ENCODE measurements at regions not wholly inside any gene's neighbourhood (a gene's known extent, or its start where the extent isn't known, plus 50 kb on each side); places are given as distances from the start of the nearest gene placed in this dataset.
A peak's percentile ranks its signal among the peaks of the same experiment; 100 is the strongest.

DNA sequence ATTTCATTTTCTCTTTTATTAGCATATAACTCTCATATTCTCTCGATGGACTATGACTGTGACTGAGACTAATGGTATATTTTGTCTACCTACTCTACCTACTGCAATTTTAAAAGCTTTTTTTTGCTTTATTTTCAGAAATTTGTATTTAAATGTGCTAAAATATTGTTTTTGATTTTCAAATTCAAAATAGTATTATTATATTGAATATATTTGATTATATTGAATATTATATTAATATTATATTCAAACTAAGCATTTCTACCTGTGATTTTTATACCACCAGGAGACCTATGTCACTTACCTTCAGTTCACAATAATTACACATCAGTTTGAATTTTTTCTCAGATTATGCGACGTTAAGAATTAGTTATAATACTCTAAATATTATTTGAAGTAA, 700.5 kb upstream of the RGMB start:
- no peak for DNase-seq

GRCh38 chr5:98076501-98076900, 697.0 kb upstream of the RGMB start:
- DNase-seq: no peak

- DNase-seq: no peak
These were observed 687.9 kb upstream of the RGMB start for GRCh38 chr5:98085593-98085992.

DNA sequence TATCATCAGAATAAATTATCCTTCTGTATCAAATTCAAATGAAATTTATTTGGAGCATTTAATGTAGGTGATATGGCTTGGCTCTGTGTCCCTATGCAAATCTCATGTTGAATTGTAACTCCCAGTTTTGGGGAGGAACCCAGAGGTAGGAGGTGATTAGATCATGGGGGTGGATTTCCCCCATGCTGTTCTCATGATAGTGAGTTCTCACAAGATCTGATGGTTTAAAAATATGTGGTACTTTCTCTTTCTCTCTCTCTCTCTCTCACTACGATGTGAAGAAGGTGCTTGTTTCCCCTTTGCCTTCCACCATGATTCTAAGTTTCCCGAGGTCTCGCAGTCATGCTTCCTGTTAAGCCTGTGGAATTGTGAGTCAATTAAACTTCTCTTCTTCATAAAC, 678.4 kb upstream of the RGMB start:
- DNase-seq: no peak

DNA sequence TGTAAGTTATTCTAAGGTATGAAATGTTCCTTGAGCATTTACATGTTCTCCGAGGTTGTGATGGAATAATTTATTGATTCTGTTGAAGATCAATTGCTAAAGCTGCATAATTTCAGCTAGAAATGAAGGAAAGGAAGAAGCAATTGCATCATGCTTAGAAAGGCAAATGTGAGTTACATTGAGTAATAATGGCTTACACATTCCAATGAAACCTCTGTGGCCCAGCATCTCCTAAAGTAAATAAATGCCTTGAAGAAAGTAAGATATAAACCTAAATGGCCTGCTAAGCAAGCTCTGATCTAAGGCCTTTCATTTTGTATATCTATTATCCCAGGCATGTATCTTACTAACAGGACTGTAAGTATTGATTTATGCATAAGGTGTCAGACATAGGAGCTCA, 677.3 kb upstream of the RGMB start:
- peak; percentile 79 for DNase-seq

DNA sequence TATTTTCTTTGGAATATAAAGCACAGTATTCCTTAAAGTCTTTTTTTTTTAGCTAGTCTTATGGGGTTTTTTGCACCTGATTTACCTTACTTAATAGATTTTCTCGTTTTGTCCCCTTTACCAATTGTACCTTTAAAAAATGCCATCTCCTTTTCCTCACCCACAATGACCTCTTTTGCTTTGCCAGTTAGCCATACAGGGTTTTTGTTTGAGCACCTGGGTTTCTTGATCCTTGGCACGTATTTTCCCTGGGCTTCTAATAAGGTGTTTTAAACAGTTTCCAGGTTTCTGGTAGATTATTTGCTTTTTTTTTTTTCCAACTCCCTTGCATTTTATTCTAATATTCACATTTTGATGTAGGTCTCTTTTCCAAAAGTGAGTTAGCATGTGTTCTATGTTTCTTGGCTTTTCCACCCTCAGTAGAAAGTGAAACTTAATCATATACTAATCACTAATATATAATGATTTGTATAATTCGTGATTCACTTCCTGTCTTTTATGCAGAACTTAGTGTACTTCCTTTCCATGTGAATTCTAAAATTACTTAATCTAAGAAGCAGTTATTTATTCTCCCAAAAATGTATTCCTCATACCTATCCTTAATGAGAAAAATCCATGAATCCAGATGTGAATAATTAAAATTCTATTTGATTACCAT, 673.9 kb upstream of the RGMB start:
- no peak for DNase-seq

DNA sequence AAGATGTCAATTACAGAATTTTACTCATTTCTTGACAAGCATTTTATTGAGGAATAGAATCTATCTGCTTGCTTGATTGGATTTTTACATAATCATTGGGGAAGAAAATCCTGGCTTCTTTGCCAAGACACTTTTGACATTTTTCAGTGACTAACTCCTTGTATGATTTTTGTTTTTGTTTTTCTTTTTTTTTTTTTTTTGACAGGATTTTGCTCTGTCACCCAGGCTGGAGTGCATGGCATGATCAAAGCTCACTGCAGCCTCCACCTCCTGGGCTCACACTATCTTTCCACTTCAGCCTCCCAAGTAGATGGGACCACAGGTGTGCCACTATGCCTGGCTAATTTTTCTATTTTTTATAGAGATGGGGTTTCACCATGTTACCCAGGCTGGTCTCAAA, 672.3 kb upstream of the RGMB start:
- no peak for DNase-seq

- peak; percentile 64 for DNase-seq
These were observed 670.5 kb upstream of the RGMB start for GRCh38 chr5:98102936-98103335.

GRCh38 chr5:98103807-98104206, 669.7 kb upstream of the RGMB start:
- DNase-seq: no peak

GRCh38 chr5:98104454-98105188, 668.8 kb upstream of the RGMB start:
- no peak for DNase-seq

DNA sequence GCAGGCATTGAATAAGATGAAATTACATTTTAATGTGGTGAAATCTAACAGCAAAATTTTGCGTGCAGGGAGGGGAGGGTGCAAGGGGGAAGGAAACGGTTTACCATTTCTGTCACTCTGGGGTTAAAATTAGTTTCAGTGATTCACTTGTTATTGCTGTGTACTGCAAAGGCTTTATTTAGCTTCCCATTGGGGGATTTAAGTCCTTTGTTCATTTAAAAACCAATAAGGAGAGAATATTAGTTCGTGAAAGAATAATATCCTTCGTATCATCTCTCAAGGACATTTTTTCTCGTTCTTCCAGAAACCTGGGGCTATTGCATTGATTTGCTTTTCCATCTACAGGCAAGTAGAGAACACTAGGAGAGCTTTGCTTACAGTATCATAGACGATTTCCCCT, 667.8 kb upstream of the RGMB start:
- peak; percentile 71 for DNase-seq

DNA sequence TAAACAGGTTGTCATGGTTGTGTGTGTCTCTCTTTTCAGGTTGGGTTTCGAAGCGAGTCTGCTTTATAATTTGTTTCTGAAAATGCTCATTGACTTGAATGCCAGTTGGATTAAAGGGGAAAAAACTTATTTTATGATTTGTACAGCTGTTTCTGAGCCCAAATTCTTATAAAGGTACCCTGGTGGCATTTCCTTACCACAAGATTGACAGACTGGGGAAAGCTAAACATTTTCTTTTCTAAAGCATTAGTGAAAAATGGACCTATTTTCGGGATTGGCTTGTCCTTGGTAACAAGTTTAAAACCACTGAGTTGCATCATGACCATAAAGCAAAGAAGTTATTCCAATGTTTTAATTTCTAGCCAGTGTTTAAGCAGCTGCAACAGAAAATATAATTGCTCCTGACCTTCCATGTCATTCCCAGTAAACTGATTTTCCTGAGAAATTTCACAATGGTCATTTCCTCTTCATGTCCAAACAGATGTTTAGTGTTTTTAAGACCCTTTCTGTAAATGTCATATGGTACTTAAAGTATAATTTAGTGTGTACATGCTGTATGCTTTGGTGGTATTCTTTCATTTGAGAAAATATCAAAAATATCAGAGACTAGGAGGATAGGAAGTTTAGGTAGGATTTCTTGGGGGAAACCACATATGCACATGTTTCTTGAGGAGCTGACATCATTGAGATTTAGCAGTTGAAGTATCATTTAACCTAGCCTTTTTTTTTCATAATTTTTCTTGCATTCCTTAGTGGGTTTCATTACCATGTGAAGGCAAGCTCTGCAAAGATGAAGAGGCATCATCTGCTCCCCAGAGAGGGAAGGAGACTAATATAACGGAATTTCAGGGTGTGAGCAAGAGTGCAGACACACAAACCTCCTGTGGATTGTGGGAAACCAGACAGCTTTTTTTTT, 667.1 kb upstream of the RGMB start:
- peak; percentile 99 for DNase-seq

DNA sequence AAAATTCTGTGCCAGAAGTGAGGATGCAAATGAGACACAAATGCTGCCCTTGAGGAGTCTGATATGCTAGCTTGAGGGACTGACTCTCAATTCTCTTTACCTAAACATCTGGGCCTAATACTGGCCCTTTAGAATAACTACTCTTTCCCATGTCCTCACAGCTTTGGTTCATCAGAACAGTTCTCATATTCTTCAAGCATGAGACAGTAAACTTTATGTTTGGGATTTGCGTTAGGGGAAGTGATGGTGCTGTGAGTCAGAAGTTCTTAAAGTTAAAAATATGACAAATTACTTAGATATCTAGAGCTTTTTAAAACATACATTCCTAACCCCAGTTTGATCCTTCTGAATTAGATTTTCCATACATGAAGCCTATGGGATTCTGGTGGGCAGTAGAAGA, 665.0 kb upstream of the RGMB start:
- peak; percentile 99 for DNase-seq

DNA sequence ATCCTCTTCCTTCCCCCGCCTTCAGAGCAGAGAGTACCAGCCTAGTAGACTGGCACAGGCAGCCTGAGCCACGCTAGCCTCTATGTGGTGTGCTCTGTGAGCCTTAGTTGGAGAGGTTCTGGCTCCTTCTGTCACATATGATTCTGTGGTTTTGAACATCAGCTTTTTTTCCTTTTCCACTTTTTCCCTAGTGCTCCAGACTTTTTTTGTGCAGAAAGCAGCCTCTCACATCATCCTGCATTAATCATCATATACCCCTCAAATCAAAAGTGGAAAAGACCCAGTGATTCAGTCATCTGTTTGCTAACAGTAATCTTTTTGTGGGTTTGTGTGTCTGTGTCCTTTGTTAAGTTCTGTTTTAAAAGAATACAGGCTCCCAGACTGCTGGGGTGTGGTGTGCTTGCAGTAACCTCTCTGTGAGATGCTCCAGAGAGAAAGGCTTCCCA, 663.9 kb upstream of the RGMB start:
- DNase-seq: peak; percentile 97

DNA sequence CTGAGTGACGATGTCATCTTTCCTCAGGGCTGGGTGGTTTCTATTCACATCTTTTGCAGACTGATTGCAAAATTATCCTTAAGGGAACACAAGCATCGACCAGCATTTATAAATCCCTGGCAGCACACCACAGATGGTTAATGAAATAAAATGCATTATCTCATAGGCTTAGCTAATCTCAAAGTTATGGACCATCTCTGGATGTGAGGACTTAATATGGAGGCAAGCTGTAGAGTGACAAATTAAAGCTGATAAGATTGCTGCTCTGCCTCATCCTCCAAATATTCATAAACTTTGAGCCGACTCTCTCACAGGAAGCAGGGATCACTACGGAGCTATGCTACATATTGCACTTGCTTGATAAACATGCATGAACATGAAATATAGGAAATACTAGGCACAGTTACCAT, 663.2 kb upstream of the RGMB start:
- DNase-seq: peak; percentile 97

- DNase-seq: no peak
These were observed 662.7 kb upstream of the RGMB start for GRCh38 chr5:98110791-98111190.

GRCh38 chr5:98111686-98112085, 661.8 kb upstream of the RGMB start:
- DNase-seq: peak; percentile 34

GRCh38 chr5:98121036-98121936, 652.2 kb upstream of the RGMB start:
- no peak for DNase-seq

DNA sequence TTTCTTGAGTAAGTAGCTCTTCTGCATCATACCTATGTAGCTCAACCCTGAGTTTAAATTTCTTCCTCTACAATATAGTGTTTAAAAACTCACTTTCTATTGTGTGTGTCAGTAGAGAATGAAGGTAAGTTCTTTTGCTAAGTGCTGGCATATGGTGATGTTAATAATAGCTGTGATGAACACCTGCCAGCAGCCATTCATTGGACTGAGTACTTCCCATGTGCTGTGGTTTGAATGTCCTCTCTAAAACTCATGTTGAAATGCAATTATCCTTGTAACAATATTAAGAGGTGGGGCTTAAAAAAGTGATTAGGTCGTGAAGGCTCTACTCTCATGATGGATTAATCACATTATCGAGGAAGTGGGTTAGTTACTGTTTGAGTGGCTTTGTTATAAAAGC, 645.2 kb upstream of the RGMB start:
- DNase-seq: no peak

DNA sequence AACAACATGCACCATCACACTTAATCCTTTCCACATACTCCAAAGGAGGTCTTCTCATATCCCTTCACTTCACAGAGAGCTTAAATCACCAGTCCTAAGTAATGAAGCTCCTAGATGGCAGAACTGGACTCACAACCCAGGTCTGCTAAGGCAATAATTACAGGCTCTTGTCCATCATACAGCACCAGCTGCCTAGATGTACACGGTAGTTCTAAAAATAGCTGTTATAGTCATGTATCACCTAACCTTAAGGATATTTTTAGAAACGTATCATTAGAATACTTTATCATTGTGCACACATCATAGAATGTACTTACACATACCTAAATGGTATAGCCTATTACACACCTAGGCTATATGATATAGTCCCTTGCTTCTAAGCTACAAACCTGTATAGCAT, 644.6 kb upstream of the RGMB start:
- no peak for DNase-seq

- DNase-seq: peak; percentile 55
These were observed 643.0 kb upstream of the RGMB start for GRCh38 chr5:98130261-98131035.

Data from fibroblast of skin of back (primary cell).